Prostate gland (tissue), 2 donors: ENCODE measurements at regions not wholly inside any gene's neighbourhood (a gene's known extent, or its start where the extent isn't known, plus 50 kb on each side); places are given as distances from the start of the nearest gene placed in this dataset.

Experiments
- CTCF ChIP-seq, 4 experiments: fragments of 200-600 bp in 2 of 4; fragments of 450-650 bp in 2 of 4; sonication (generic) in 2 of 4; IDR thresholded peaks; 1 replicate in 3 of 4; 2 replicates in 1 of 4; pipeline ENCODE4 v1.5.1; 2016 to 2019; ENCODE audit warnings: antibody characterized with exemption in 4 of 4, mild to moderate bottlenecking in 2 of 4, moderate library complexity in 2 of 4
- POLR2A ChIP-seq: fragments of 450-650 bp; IDR thresholded peaks from one replicate; pipeline ENCODE4 v1.6.1; 2016; ENCODE audit warnings: antibody characterized with exemption, mild to moderate bottlenecking
- POLR2AphosphoS5 ChIP-seq: sonication (generic); formaldehyde crosslinking; IDR thresholded peaks from one replicate; pipeline ENCODE4 v1.6.1; 2017; ENCODE audit warnings: antibody characterized with exemption

- TF ChIP-seq CTCF (IDR thresholded peaks at IDR 0.05) (no peak), POLR2A (no peak), POLR2AphosphoS5 (no peak)
Measured at GRCh38 chr14:86193756-86194155, 663.8 kb downstream of the FLRT2 start.
